NCI-H2107 (cell line): ENCODE measurements at regions not wholly inside any gene's neighbourhood (a gene's known extent, or its start where the extent isn't known, plus 50 kb on each side); places are given as distances from the start of the nearest gene placed in this dataset.
"Not testable (repeated sequence)": the region's sequence is repeated elsewhere in the genome, so short reads cannot be mapped to it uniquely, and the experiment has no call there.

Source experiments
- DNase-seq: peaks from one replicate; lab custom pipeline; 2025; lab: John Stamatoyannopoulos, UW

GRCh38 chr3:182509844-182510460, 283.4 kb upstream of the ATP11B start:
- DNase-seq: no peak

GRCh38 chr3:182514236-182514964, 278.9 kb upstream of the ATP11B start:
- DNase-seq: no peak

GRCh38 chr3:182516597-182517336, 276.5 kb upstream of the ATP11B start:
- no peak for DNase-seq

GRCh38 chr3:182519569-182519968, 273.7 kb upstream of the ATP11B start:
- DNase-seq: no peak

GRCh38 chr3:182521339-182521738, 272.0 kb upstream of the ATP11B start:
- DNase-seq: no peak

GRCh38 chr3:182523424-182523823, 269.9 kb upstream of the ATP11B start:
- not testable (repeated sequence) for DNase-seq

- no peak for DNase-seq
Observed at GRCh38 chr3:182523836-182524235, 269.5 kb upstream of the ATP11B start.

GRCh38 chr3:182524711-182525401, 268.4 kb upstream of the ATP11B start:
- no peak for DNase-seq

GRCh38 chr3:182525766-182526374, 267.4 kb upstream of the ATP11B start:
- no peak for DNase-seq

GRCh38 chr3:182527745-182528144, 265.6 kb upstream of the ATP11B start:
- DNase-seq: no peak

GRCh38 chr3:182530316-182530715, 263.0 kb upstream of the ATP11B start:
- DNase-seq: no peak

GRCh38 chr3:182533394-182533793, 259.9 kb upstream of the ATP11B start:
- peak; percentile 73 for DNase-seq

GRCh38 chr3:182544542-182544941, 248.8 kb upstream of the ATP11B start:
- DNase-seq: no peak

GRCh38 chr3:182562274-182562673, 231.0 kb upstream of the ATP11B start:
- no peak for DNase-seq

- DNase-seq: no peak
Observed at GRCh38 chr3:182565916-182566796, 227.1 kb upstream of the ATP11B start.

- DNase-seq: no peak
Observed at GRCh38 chr3:182567700-182568099, 225.6 kb upstream of the ATP11B start.

GRCh38 chr3:182568261-182568660, 225.0 kb upstream of the ATP11B start:
- no peak for DNase-seq

GRCh38 chr3:182568876-182569275, 224.4 kb upstream of the ATP11B start:
- DNase-seq: no peak

- DNase-seq: no peak
Observed at GRCh38 chr3:182570946-182571594, 222.2 kb upstream of the ATP11B start.

GRCh38 chr3:182575941-182576340, 217.4 kb upstream of the ATP11B start:
- DNase-seq: no peak

- no peak for DNase-seq
Observed at GRCh38 chr3:182583545-182583944, 209.8 kb upstream of the ATP11B start.
